Endothelial cell of umbilical vein (primary cell): ENCODE measurements at regions not wholly inside any gene's neighbourhood (a gene's known extent, or its start where the extent isn't known, plus 50 kb on each side); places are given as distances from the start of the nearest gene placed in this dataset.

Source experiments
- BruUV-seq: library from RNA; stranded (reverse); fragments of 400-500 nt; replicated peaks from 2 replicates; lab custom pipeline; 2021; lab: Mats Ljungman, UMichigan
- CTCF ChIA-PET: fragments of 300-600, 350-600 bp; sonication (Branson Sonifier 250); formaldehyde crosslinking; loops from one replicate; lab custom pipeline; 2021; ENCODE audit warnings: antibody characterized with exemption, inconsistent platforms; lab: Charles Lee
- POLR2A ChIA-PET: fragments of 300-600, 350-600 bp; sonication (Branson Sonifier 250); formaldehyde crosslinking; loops from one replicate; lab custom pipeline; 2021; ENCODE audit warnings: antibody characterized with exemption, inconsistent platforms; lab: Charles Lee
- DNase-seq: peaks from one replicate; pipeline ENCODE4 v3.0.0-alpha.2; 2011; ENCODE audit warnings: low read depth, low spot score
- FAIRE-seq: peaks from 2 replicates; lab custom pipeline; 2011; peaks lifted over from hg19 to GRCh38; lab: Jason Lieb, UNC
- H2AFZ ChIP-seq: 2 replicates; pipeline ENCODE4 v1.6.0; 2012; ENCODE audit warnings: low read depth, low read length, control low read depth, inconsistent platforms
- H3K27ac ChIP-seq: 2 replicates; pipeline ENCODE4 v1.5.1; 2011; ENCODE audit warnings: low read depth, mild to moderate bottlenecking, control low read depth, low read length, moderate library complexity; ENCODE audit not compliant: insufficient read depth
- H3K27me3 ChIP-seq, 2 experiments: 2 replicates each; pipeline versions ENCODE4 v1.6.0 to v1.6.1; 2011; ENCODE audit warnings: low read length in 2 of 2, mixed read lengths in 1 of 2; ENCODE audit not compliant: control insufficient read depth in 2 of 2, insufficient read depth in 2 of 2
- H3K36me3 ChIP-seq, 2 experiments: 2 replicates in 1 of 2; 3 replicates in 1 of 2; pipeline ENCODE4 v1.5.1; 2011; ENCODE audit warnings: low read length in 2 of 2, mild to moderate bottlenecking in 1 of 2, moderate library complexity in 1 of 2; ENCODE audit not compliant: control insufficient read depth in 2 of 2, insufficient read depth in 2 of 2; ENCODE audit errors: extremely low read depth in 1 of 2
- H3K4me1 ChIP-seq: 3 replicates; pipeline ENCODE4 v1.5.1; 2011; ENCODE audit warnings: mild to moderate bottlenecking, low read length; ENCODE audit not compliant: control insufficient read depth, insufficient read depth; ENCODE audit errors: extremely low read depth
- H3K4me2 ChIP-seq: 2 replicates; pipeline ENCODE4 v1.6.1; 2011; ENCODE audit warnings: low read length, control low read depth, mixed read lengths; ENCODE audit not compliant: insufficient read depth
- H3K4me3 ChIP-seq, 3 experiments: fragments of 200-600 bp in 1 of 3; sonication (generic), shearing (Covaris generic) in 1 of 3; replicated peaks in 1 of 3; 2 replicates each; pipeline ENCODE4 v1.5.1; 2011 to 2016; ENCODE audit warnings: control low read depth in 3 of 3, low read length in 3 of 3, mild to moderate bottlenecking in 2 of 3, inconsistent platforms in 1 of 3, low read depth in 1 of 3, moderate library complexity in 1 of 3; ENCODE audit not compliant: insufficient read depth in 1 of 3
- H3K79me2 ChIP-seq: 2 replicates; pipeline ENCODE4 v1.6.0; 2012; ENCODE audit warnings: low read length, inconsistent platforms; ENCODE audit not compliant: control insufficient read depth, insufficient read depth
- H3K9ac ChIP-seq: replicated peaks from 2 replicates; pipeline ENCODE3; 2011; ENCODE audit warnings: low read length, control low read depth; ENCODE audit not compliant: insufficient read depth; ENCODE audit errors: extremely low read depth
- H3K9me1 ChIP-seq: replicated peaks from 3 replicates; pipeline ENCODE4 v1.6.0; 2011; ENCODE audit warnings: mild to moderate bottlenecking, low read length; ENCODE audit not compliant: control insufficient read depth, insufficient read depth; ENCODE audit errors: extremely low read depth
- H3K9me3 ChIP-seq: replicated peaks from 2 replicates; pipeline ENCODE4 v1.5.1; 2012; ENCODE audit warnings: low read length, inconsistent platforms; ENCODE audit not compliant: control insufficient read depth, insufficient read depth
- H4K20me1 ChIP-seq: replicated peaks from 2 replicates; pipeline ENCODE3; 2011; ENCODE audit warnings: mild to moderate bottlenecking, low read length; ENCODE audit not compliant: control insufficient read depth, insufficient read depth; ENCODE audit errors: extremely low read depth
- CTCF ChIP-seq, 2 donors: IDR thresholded peaks; 1 replicate in 1 of 2; 2 replicates in 1 of 2; pipeline ENCODE4 v1.5.1; 2011; ENCODE audit warnings: low read length in 2 of 2, mild to moderate bottlenecking in 2 of 2, moderate library complexity in 2 of 2, control low read depth in 1 of 2, inconsistent platforms in 1 of 2, low read depth in 1 of 2; ENCODE audit not compliant: insufficient read depth in 1 of 2; ENCODE audit errors: extremely low read depth in 1 of 2
- EZH2 ChIP-seq: IDR thresholded peaks from 2 replicates; pipeline ENCODE4 v1.6.1; 2012; ENCODE audit warnings: borderline replicate concordance, low read depth, mild to moderate bottlenecking, moderate library complexity, low read length, inconsistent platforms; ENCODE audit not compliant: severe bottlenecking
- FOS ChIP-seq: IDR thresholded peaks from 2 replicates; pipeline ENCODE4 v1.6.1; 2011; ENCODE audit warnings: mild to moderate bottlenecking, low read length, moderate library complexity, borderline replicate concordance; ENCODE audit not compliant: insufficient read depth
- GATA2 ChIP-seq: IDR thresholded peaks from 2 replicates; pipeline ENCODE4 v1.7.0; 2011; ENCODE audit warnings: low read depth, mild to moderate bottlenecking, moderate library complexity, mixed read lengths, low read length; ENCODE audit not compliant: insufficient read length, insufficient read depth
- JUN ChIP-seq: IDR thresholded peaks from 2 replicates; pipeline ENCODE4 v1.6.1; 2011; ENCODE audit warnings: borderline replicate concordance, low read depth; ENCODE audit not compliant: insufficient read length, insufficient read depth
- MAX ChIP-seq: IDR thresholded peaks from 2 replicates; pipeline ENCODE4 v1.6.1; 2011; ENCODE audit not compliant: insufficient read depth, insufficient read length
- MYC ChIP-seq: IDR thresholded peaks from one replicate; pipeline ENCODE4 v1.6.1; 2011; ENCODE audit warnings: mild to moderate bottlenecking, low read depth, low read length
- POLR2A ChIP-seq: IDR thresholded peaks from 2 replicates; pipeline ENCODE4 v1.6.1; 2012; ENCODE audit warnings: low read depth, mild to moderate bottlenecking, control low read depth, low read length
- POLR2AphosphoS5 ChIP-seq: IDR thresholded peaks from 2 replicates; pipeline ENCODE4 v1.6.1; 2012; ENCODE audit warnings: low read depth, mild to moderate bottlenecking, control low read depth, low read length, moderate library complexity; ENCODE audit not compliant: insufficient read depth
- dilution Hi-C: fragments of 300-500 bp; cut with MboI; formaldehyde crosslinking; loops from one replicate; pipeline ENCODE4 v1.15.0; 2019; ENCODE audit warnings: low sequenced_read_pairs; ENCODE audit not compliant: extremely low pct_ligation_motif_present
- intact Hi-C: fragments of 100-400 bp; cut with micrococcal nuclease; formaldehyde crosslinking; loops from one replicate; pipeline ENCODE4 v1.10.0; 2022

- dilution Hi-C loops (no loop called here), intact Hi-C loops (no loop called here)
- no peak for FAIRE-seq
- no TSS peak for BruUV-seq
- POLR2A ChIA-PET = no interaction called here
- no peak overlapping the region for H3K9ac ChIP-seq
- H3K9me3 ChIP-seq = no peaks in the 10 kb centered on the region
- H3K27me3 ChIP-seq = peaks cover 2 to 6% of the 10 kb centered on the region in 2 experiments
- H3K9me1 ChIP-seq = no peaks in the 10 kb centered on the region
- H2AFZ ChIP-seq = no peak overlapping the region
- DNase-seq = no peak
- CTCF ChIA-PET = interaction anchor here (1.1 to 1.4 kb wide), 2 partner anchors 23 to 28 kb away, joined by 3 to 4 read pairs; no protein-coding TSS in a partner anchor
- no peaks in the 10 kb centered on the region for H3K79me2 ChIP-seq
- no peaks in the 10 kb centered on the region for H3K36me3 ChIP-seq
- H4K20me1 ChIP-seq = no peaks in the 10 kb centered on the region
- H3K4me2 ChIP-seq = no peak overlapping the region
- H3K27ac ChIP-seq = no peak overlapping the region
- TF ChIP-seq GATA2 = no peak
- TF ChIP-seq FOS = no peak
- TF ChIP-seq JUN = no peak
- TF ChIP-seq EZH2 = no peak
- no peak for TF ChIP-seq MYC
- TF ChIP-seq POLR2AphosphoS5 = no peak
- TF ChIP-seq MAX = no peak
- TF ChIP-seq POLR2A = no peak
- TF ChIP-seq CTCF (IDR thresholded peaks at IDR 0.05; ENCODE audit: extremely low read depth in 1 of 2, insufficient read depth in 1 of 2, low read depth in 1 of 2, low read length in 2 of 2) = no peak
- peaks cover 3% of the 10 kb centered on the region for H3K4me1 ChIP-seq
- no peak overlapping the region for H3K4me3 ChIP-seq
Observed at GRCh38 chr4:152073351-152074087, 312.7 kb upstream of the GATB start.
